ENCODE measurements at regions not wholly inside any gene's neighbourhood (a gene's known extent, or its start where the extent isn't known, plus 50 kb on each side); places are given as distances from the start of the nearest gene placed in this dataset.

DNA sequence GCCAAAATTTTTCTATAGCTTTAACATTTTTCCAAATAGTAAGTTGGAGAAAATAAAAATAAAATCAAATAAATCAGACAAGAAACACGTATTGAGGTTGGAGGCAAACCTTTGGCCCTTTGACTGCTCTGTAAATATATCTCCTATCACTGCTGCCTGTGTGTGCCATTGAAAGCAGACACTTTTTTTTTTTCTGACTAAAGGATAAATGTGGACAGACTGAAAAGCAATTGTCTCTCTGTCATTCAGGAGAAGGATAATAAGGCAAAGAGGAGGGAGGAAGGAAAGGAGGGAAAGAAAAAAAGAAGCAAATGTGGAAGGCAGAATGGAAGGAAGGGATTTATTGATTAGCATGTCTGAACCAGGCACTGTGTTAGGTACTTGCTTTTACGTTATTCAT lies 85.2 kb upstream of the SULF2 start:
- TF ChIP-seq, protein P1, sequence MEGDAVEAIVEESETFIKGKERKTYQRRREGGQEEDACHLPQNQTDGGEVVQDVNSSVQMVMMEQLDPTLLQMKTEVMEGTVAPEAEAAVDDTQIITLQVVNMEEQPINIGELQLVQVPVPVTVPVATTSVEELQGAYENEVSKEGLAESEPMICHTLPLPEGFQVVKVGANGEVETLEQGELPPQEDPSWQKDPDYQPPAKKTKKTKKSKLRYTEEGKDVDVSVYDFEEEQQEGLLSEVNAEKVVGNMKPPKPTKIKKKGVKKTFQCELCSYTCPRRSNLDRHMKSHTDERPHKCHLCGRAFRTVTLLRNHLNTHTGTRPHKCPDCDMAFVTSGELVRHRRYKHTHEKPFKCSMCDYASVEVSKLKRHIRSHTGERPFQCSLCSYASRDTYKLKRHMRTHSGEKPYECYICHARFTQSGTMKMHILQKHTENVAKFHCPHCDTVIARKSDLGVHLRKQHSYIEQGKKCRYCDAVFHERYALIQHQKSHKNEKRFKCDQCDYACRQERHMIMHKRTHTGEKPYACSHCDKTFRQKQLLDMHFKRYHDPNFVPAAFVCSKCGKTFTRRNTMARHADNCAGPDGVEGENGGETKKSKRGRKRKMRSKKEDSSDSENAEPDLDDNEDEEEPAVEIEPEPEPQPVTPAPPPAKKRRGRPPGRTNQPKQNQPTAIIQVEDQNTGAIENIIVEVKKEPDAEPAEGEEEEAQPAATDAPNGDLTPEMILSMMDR (IDR thresholded peaks at IDR 0.05; ENCODE audit: borderline replicate concordance, extremely low read depth, low read length, poor library complexity, severe bottlenecking), result no peak
- no peak for TF ChIP-seq EZH2 (IDR thresholded peaks at IDR 0.05; ENCODE audit: borderline replicate concordance, low read depth, low read length, severe bottlenecking)
